ENCODE measurements at regions not wholly inside any gene's neighbourhood (a gene's known extent, or its start where the extent isn't known, plus 50 kb on each side); places are given as distances from the start of the nearest gene placed in this dataset.

DNA sequence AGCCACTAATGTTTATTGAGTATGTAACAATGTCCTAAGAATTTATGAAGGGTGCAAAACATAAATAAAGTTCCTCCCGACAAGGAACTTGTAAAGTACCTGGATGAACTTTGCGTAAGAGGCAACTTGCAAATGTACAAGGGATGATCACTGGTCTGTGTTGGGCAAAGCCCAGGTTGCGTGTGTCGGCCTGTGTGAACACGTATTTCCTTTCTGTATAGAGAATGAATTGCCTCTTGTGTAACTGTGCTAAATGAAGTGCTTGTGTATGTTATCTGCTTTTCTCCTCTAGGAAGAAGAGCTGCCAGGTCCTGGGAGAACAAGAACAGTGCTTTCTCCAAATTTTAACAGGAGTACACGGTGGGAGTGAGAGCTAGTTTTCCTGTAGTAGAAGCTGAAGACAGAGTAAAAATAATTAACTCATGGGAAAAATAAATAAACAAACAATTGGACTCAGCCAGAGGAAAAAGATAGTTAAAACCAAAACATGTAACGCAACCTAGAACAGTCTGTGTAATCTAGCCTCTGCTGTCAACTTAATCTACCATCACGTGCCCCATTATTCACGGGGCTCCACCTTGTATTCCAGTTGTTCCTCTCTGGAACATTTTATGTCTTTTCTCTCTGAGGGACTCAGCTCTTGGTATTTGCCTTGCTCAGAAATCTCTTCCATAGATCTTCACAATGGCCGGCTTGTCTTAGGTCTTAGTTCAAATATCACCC, 83.7 kb upstream of the RASGRP1 start:
- no peak overlapping the region for H3K4me3 ChIP-seq (ENCODE audit: low read depth, poor library complexity, severe bottlenecking)
- intact Hi-C loops (cut with DNase I; ENCODE audit: low total_unique reads), result no loop called here
- 47 to 57% methylated on average over 10 of the region's 10 CpGs for WGBS, 2 donors

DNA sequence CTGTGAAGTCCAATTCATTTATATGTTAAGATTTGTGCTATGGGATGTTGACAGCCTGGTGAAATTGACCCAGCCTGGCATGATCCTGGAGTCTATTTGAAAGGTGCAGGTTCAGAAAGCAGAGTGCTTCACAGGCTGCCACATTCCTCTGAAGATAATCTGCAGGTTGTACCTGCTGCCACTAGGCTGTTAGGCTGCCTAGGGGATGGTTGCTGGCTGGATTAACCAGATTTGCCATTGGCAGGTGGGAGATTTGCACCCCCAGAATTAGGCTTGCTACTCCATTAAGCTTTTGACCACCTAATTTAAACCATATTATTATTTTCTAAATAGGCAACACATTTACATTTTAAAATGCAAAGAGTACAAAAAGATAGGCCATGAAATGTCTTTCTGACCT, 85.8 kb upstream of the RASGRP1 start:
- intact Hi-C loops (cut with DNase I; ENCODE audit: low total_unique reads), result no loop called here
- no peak for TF ChIP-seq POLR2A (IDR thresholded peaks at IDR 0.05)
- TF ChIP-seq, protein P1, sequence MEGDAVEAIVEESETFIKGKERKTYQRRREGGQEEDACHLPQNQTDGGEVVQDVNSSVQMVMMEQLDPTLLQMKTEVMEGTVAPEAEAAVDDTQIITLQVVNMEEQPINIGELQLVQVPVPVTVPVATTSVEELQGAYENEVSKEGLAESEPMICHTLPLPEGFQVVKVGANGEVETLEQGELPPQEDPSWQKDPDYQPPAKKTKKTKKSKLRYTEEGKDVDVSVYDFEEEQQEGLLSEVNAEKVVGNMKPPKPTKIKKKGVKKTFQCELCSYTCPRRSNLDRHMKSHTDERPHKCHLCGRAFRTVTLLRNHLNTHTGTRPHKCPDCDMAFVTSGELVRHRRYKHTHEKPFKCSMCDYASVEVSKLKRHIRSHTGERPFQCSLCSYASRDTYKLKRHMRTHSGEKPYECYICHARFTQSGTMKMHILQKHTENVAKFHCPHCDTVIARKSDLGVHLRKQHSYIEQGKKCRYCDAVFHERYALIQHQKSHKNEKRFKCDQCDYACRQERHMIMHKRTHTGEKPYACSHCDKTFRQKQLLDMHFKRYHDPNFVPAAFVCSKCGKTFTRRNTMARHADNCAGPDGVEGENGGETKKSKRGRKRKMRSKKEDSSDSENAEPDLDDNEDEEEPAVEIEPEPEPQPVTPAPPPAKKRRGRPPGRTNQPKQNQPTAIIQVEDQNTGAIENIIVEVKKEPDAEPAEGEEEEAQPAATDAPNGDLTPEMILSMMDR (IDR thresholded peaks at IDR 0.05), result no peak
- H3K4me3 ChIP-seq (ENCODE audit: low read depth, poor library complexity, severe bottlenecking), result no peak overlapping the region
- no peak for DNase-seq (ENCODE audit: low spot score in 2 of 2)

More for the DNA sequence above, 83.7 kb upstream of the RASGRP1 start:
- peak in 1 of 2 donors; percentile 62 for DNase-seq (ENCODE audit: low spot score in 2 of 2)
- TF ChIP-seq POLR2A (IDR thresholded peaks at IDR 0.05), result no peak
- TF ChIP-seq, protein P1 (IDR thresholded peaks at IDR 0.05), result no peak

DNA sequence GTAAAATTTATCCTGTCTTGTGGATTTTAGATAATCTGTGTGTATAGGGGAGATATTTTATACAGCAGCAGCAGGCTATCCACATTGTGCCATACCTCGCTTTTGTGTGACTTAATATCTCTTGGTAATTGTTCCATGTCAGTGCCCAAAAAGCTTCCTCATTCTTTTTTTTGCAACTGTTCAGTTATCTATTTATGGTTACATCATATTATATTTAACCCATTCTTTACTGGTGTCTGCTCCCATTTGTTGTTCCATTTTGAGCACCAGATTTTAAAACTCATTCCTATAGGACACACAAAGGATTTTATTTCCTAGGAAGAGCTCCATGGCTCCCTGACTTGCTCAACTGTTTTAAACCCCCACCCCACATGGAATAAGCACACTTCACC, 86.3 kb upstream of the RASGRP1 start:
- WGBS, 2 donors, result 43 to 61% methylated on average over 1 of the region's 1 CpG
- H3K4me3 ChIP-seq (ENCODE audit: low read depth, poor library complexity, severe bottlenecking), result no peak overlapping the region
- no peak for DNase-seq (ENCODE audit: low spot score in 2 of 2)
- intact Hi-C loops (cut with DNase I; ENCODE audit: low total_unique reads), result no loop called here
- TF ChIP-seq, protein P1 (IDR thresholded peaks at IDR 0.05), result no peak
- TF ChIP-seq POLR2A (IDR thresholded peaks at IDR 0.05), result no peak

DNA sequence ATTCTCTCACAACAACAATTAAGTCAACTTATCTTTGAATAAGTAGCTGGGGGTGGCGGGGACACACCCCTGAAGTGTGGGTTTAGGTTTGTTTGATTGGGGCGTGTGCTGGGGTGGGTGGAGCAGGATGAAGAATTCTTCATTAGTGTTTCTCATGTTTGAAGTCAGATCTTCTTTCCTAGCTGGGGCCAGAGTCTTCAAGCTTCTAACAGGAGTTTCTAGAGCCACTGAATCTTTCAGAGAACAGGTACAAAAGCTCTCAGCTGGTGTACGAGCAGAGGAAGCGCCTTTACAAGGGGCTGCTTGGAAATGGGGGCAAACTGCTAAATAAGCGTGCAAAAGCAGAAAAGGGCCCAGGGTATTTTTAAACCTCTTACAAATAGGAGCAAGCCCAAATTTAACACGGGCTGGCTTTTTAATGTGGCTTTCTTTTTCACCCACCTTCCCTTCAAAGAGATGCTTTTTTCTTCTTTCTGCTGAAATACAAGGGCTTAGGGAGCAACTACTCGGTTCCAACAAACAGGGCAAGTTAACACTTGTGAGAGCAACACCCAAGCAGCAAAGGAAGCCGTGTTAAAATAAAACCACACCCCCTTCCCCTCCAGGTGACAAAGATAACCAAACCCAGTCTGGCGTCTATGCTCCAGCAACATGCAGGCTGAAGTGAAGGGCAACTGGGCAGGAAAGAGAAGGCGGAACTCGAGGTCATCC, 86.9 kb upstream of the RASGRP1 start:
- DNase-seq (ENCODE audit: low spot score in 2 of 2), result no peak
- no peak overlapping the region for H3K4me3 ChIP-seq (ENCODE audit: low read depth, poor library complexity, severe bottlenecking)
- WGBS, 2 donors, result 35 to 41% methylated on average over 11 of the region's 11 CpGs
- TF ChIP-seq, protein P1 (IDR thresholded peaks at IDR 0.05), result no peak
- no peak for TF ChIP-seq POLR2A (IDR thresholded peaks at IDR 0.05)
- intact Hi-C loops (cut with DNase I; ENCODE audit: low total_unique reads), result no loop called here

DNA sequence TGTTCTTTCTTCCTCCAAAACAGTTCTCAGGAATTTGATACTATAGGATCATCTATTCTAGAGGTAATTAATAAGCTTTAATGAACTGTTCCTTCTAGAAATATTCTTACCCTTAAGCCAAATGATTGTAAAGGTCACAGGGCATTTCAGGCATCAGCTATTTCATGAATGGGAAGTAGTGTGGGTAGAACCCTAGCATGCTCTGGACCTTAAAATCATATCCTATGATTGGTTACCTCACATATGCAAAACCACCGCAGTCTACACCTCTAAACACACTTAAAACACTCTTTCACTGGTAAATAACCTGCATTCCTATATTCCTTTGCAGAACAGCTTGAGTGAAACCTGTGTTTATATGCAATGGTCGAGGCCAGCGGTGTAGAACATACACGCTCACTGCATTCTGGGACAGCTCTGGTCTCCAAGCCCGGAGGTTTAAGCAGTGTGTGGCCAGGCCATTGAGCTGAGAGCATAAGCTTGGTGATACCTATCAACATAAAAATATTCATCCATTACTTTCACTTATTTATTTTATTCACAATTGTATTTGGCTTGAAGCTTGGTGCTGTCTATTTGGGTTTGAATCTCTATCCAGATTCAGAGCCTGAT, 87.7 kb upstream of the RASGRP1 start:
- DNase-seq (ENCODE audit: low spot score in 2 of 2), result no peak
- TF ChIP-seq POLR2A (IDR thresholded peaks at IDR 0.05), result no peak
- TF ChIP-seq, protein P1 (IDR thresholded peaks at IDR 0.05), result no peak
- intact Hi-C loops (cut with DNase I; ENCODE audit: low total_unique reads), result no loop called here
- WGBS, 2 donors, result 85 to 94% methylated on average over 5 of the region's 5 CpGs
- no peak overlapping the region for H3K4me3 ChIP-seq (ENCODE audit: low read depth, poor library complexity, severe bottlenecking)

Measured in lower leg skin (tissue), 4 donors.